ENCODE measurements at regions not wholly inside any gene's neighbourhood (a gene's known extent, or its start where the extent isn't known, plus 50 kb on each side); places are given as distances from the start of the nearest gene placed in this dataset.
A peak's percentile ranks its signal among the peaks of the same experiment; 100 is the strongest.
"Not testable (repeated sequence)": the region's sequence is repeated elsewhere in the genome, so short reads cannot be mapped to it uniquely, and the experiment has no call there.

DNA sequence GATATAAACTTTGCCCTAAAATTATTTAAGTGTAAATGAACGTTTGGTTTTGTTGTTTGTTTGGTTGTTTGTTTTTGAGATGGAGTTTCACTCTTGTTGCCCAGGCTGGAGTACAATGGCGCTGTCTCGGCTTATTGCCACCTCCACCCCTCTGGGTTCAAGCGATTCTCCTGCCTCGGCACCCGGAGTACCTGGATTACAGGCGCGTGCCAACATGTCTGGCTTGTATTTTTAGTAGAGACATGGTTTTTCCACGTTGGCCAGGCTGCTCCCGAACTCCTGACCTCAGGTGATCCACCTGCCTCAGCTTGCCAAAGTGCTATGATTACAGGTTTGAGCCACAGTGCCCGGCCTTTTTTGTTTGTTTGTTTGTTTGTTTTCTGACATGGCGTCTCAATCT lies 87.9 kb upstream of the CHD2 start:
- Histone ChIP-seq H3K4me3 (ENCODE audit: low read depth, low read length) (no peak overlapping the region), H3K4me1 (ENCODE audit: insufficient read depth) (no peaks in the 10 kb centered on the region), H3K27ac (ENCODE audit: low read depth) (no peak overlapping the region), H3K36me3 (ENCODE audit: insufficient read depth) (no peaks in the 10 kb centered on the region)
- WGBS, result 75% methylated on average over 12 of the region's 12 CpGs
- DNase-seq (ENCODE audit: extremely low spot score), result no peak

DNA sequence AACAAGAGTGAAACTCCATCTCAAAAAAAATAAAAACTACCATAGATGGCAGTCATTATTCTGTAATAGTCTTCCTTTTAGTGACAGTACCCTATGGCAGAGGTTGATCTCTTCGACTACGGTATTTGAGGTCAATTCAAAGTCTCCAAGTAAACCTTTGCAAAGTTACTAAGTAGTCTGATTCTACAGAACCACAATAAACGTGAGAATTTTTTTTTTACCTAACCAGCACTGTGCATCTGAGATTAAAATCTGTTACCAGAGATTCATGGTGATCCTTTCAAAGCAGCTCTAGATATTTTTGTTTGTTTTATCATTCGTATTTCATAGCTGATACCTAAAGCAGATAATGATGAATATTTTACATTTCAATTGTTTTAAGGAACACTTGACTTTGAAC lies 86.6 kb upstream of the CHD2 start:
- no peak for DNase-seq (ENCODE audit: extremely low spot score)
- Histone ChIP-seq H3K27ac (ENCODE audit: low read depth) (no peak overlapping the region), H3K4me3 (ENCODE audit: low read depth, low read length) (no peak overlapping the region), H3K4me1 (ENCODE audit: insufficient read depth) (no peaks in the 10 kb centered on the region), H3K36me3 (ENCODE audit: insufficient read depth) (no peaks in the 10 kb centered on the region)
- WGBS, result 71% methylated on average over 4 of the region's 4 CpGs

DNA sequence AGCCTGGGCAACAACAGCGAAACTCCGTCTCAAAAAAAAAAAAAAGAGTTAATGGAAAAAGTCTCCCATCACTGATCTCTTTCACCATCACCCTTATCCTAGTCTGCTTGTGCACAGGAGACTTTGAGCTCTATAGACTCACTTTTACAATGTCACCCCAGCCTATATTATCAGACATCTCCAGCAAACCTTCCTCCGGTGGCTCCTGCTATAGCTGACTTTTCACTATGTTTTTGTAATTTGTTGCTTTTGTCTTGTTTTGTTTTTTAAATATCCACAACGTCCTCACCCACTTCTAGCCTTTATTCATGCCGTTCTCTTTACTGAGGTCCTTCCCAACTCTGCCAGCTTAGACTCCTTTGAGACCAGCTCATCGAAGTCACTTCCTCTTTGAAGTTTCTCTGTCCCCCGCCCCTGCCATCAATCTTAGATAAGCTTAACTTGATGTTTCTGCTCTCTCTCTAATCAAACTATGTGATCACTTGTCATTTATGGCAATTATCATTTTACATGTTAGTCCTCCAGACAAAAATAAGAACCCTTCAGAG lies 82.7 kb upstream of the CHD2 start:
- 63% methylated on average over 7 of the region's 7 CpGs for WGBS
- H3K27ac ChIP-seq (ENCODE audit: low read depth), result no peak overlapping the region
- no peak for DNase-seq (ENCODE audit: extremely low spot score)
- no peaks in the 10 kb centered on the region for H3K36me3 ChIP-seq (ENCODE audit: insufficient read depth)
- no peaks in the 10 kb centered on the region for H3K4me1 ChIP-seq (ENCODE audit: insufficient read depth)
- no peak overlapping the region for H3K4me3 ChIP-seq (ENCODE audit: low read depth, low read length)

DNA sequence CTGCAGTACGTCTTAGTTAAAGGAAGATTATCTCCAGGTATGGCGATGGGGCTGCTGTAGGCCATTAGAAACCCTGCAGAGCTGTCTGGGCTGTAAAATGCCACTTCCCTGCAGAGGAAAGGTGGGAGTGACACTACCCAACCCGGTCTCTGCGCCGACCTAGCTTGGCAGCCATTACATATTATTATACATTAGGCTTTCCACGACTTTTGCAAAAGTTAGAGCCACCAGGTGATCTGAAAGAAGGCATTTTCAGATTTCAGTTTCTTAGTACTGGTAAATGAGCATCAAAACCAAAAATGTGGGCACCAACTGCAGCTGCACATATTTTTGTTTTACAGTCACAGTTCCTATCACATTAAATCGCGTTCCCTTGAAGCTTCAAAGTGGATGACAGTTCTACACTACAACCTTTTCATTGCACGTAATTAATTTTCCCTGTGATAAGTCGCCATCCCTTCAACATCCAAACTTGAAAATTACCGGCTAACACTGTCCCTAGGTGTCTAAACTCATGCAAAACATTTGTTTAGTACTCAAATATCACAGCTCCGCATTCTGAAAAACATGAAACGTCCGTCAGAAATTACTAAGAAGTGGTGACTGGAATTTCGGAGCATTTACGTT lies 81.4 kb upstream of the CHD2 start:
- no peak overlapping the region for H3K4me3 ChIP-seq (ENCODE audit: low read depth, low read length)

DNA sequence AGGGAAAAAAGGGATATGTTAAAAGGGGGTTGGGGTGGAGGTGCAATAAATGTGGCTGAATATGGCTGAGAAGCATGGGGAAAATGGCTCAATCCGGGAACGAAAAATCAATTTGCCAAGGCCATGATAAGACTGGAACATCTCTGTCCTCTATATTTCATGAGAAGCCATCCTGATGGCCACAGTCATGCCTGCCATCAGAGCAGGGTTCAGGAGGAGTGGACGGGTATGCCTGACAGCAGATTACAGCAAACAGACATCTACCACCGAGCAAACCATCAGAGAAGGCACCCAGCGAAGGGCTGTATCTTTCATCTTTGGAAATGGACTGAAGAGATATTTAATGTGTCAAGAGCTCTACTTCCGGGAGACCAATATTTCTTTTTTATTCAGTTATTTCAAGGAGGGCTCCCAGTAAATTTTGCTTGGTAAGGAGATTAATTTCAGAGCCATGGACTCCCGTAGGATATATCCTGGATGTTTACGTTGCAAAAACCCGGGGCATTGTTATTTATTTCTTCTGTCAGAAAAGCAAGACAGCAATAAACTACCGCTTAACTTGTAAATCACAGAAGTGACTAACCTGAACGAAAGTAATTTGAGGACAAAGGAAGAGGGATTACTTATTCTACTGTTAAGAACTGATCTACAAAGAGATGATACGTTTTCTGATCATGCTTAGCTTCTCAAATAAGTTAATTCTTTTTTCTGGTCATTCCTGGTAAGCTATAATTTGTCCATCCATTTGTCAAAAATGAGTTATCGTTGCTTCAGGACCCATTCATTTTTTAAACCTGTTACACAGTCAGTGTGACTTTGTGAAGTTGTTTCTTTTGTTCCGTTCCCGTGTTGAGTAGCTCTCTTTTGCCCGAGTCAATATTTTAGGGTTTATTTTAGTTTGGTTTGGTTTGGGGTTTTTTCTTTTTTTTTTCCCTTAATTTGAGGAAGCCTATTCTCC lies 80.6 kb upstream of the CHD2 start:
- Histone ChIP-seq H3K4me1 (ENCODE audit: insufficient read depth) (no peaks in the 10 kb centered on the region), H3K36me3 (ENCODE audit: insufficient read depth) (no peaks in the 10 kb centered on the region), H3K27ac (ENCODE audit: low read depth) (peak overlapping the region; percentile 82), H3K4me3 (ENCODE audit: low read depth, low read length) (peak overlapping the region; percentile 39)
- no peak for DNase-seq (ENCODE audit: extremely low spot score)
- 25% methylated on average over 16 of the region's 16 CpGs for WGBS

More for the DNA sequence above, 81.4 kb upstream of the CHD2 start:
- H3K36me3 ChIP-seq (ENCODE audit: insufficient read depth), result no peaks in the 10 kb centered on the region
- H3K27ac ChIP-seq (ENCODE audit: low read depth), result peak overlapping the region; percentile 15
- H3K4me1 ChIP-seq (ENCODE audit: insufficient read depth), result no peaks in the 10 kb centered on the region
- no peak for DNase-seq (ENCODE audit: extremely low spot score)
- WGBS, result 65% methylated on average over 16 of the region's 16 CpGs

DNA sequence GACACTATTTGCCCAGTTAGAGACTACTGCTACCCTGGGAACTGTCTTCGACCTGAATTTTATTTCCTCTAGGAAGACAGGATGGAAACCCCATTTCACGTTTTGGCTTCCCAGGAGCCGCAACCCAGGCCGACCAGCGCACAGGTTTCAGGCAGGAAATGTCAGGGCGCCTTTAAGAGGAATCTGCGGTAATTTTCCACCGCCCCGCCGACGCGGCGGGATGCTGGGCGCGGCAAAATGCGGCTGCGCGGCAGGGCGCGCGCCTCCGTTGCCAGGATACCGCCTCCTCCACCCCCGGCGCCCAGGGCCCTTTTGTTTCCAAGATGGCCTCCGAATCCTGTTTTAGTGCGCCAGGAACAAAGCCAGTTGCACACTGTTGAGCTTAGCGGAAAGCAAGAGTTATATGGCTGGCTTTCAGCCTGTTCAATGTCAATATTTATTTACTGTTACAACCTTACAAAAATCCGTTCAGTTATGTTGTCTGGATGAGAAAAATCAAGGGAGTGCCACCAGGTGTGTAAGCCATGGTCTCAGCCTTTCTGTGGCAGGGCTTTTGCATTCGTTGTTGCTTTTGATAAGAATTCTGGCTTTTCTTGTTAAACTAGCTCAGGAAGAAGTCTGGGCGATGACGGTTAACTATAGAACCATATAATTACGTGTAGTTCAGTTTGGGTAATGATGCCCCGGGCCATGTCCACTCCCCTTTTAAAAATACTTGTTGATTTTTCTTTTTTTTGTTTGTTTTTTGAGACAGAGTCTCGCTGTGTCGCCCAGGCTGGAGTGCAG lies 79.7 kb upstream of the CHD2 start:
- Histone ChIP-seq H3K4me3 (ENCODE audit: low read depth, low read length) (peak overlapping the region; percentile 39), H3K27ac (ENCODE audit: low read depth) (peak overlapping the region; percentile 82), H3K4me1 (ENCODE audit: insufficient read depth) (no peaks in the 10 kb centered on the region), H3K36me3 (ENCODE audit: insufficient read depth) (no peaks in the 10 kb centered on the region)
- 12% methylated on average over 36 of the region's 36 CpGs for WGBS
- peak; percentile 90 for DNase-seq (ENCODE audit: extremely low spot score)

DNA sequence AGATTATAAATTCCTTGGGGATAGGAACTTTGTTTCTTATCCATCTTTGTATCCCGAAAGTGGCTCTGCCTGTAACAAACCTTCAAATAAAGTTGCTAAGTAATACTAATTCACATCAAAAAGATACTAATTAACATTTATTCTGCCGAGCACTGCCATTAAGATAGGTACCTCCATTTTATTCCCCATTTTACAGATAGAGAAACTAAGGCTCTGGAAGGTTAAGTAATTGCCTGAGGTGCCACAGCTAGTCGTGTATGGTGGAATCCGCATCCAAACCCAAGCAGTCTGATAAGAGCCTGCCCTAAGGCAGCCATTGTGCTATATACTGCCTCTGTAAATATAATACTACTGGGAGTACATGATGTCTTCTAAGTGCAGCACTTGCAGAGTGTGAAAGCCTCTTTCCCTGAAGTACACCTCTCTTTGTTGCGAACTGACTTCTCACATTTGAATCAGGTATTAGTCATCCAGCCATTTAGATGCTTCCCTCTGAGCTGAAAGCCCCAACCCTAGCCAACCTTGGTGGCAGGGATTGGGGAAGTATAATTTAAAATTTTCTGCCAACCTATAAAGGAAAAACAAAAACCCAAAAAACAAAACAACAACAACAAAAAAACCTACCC lies 78.5 kb upstream of the CHD2 start:
- 88% methylated on average over 5 of the region's 5 CpGs for WGBS

DNA sequence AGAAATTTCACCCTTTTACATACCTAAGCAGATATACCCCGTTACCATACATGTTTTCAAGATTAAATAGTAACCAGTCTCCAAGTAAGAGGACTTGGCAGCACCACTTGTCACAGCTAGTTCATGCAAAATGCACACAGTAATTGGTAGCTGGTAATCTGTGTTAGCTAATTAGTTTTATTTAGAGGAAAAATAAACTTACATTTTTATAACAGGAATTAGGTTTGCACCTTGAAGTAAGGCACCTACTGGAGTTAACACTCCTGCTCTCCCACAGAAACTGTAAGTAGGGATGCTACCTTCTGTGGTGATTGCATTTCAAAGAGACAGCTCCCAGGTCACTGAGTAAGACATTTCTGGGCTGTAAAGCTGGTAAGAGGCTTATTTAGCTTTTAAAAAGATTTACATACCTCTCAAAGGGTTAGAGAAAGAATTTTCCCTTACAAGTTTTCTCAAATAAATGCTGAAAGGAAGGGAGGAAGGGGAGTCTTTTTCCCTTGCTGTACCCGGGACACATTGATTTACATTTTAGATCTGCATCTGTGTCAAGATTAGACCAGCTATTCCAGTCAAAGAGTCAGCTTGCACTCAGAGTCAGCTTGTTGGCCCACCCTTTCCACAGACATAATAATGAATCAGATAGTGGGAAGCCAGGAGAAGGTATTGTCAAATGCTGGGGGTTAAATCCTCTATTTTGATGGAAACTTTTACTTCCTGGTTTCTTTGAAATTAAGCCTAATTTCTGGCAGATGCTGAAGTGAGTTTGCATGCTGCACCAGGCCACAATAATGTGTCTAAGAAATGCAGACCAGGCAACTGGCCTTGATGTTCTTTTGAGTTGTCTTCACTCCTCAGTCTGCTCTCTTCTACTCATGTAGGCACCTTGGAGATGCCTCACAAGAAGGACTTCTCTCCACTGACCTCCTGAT lies 77.6 kb upstream of the CHD2 start:
- WGBS, result 36% methylated on average over 2 of the region's 2 CpGs
- Histone ChIP-seq H3K4me3 (ENCODE audit: low read depth, low read length) (no peak overlapping the region), H3K36me3 (ENCODE audit: insufficient read depth) (no peaks in the 10 kb centered on the region), H3K27ac (ENCODE audit: low read depth) (no peak overlapping the region), H3K4me1 (ENCODE audit: insufficient read depth) (no peaks in the 10 kb centered on the region)
- no peak for DNase-seq (ENCODE audit: extremely low spot score)

More for the DNA sequence above, 78.5 kb upstream of the CHD2 start:
- no peak overlapping the region for H3K27ac ChIP-seq (ENCODE audit: low read depth)
- no peak for DNase-seq (ENCODE audit: extremely low spot score)
- no peaks in the 10 kb centered on the region for H3K4me1 ChIP-seq (ENCODE audit: insufficient read depth)
- no peak overlapping the region for H3K4me3 ChIP-seq (ENCODE audit: low read depth, low read length)
- no peaks in the 10 kb centered on the region for H3K36me3 ChIP-seq (ENCODE audit: insufficient read depth)

DNA sequence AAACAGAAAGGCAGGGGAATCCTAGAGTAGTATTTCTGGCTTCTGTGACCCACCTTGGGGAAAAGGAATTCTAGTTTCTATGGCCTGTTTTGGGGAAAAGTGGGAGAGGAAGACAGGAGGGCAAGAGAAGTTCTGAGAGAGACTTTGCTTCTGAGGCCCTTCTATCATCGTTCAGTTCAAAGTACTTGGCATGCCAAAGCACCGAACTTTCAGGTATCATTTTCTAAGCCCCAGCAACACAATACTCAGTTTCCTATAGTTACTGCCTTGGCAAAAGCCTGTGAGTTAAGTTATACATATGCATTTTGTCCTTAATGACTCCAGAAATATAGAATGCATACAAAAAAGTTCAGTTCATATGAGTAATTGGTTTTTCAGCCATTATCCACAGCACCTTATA lies 74.1 kb upstream of the CHD2 start:
- no peak for DNase-seq (ENCODE audit: extremely low spot score)
- H3K27ac ChIP-seq (ENCODE audit: low read depth), result no peak overlapping the region
- 84% methylated on average over 2 of the region's 2 CpGs for WGBS

DNA sequence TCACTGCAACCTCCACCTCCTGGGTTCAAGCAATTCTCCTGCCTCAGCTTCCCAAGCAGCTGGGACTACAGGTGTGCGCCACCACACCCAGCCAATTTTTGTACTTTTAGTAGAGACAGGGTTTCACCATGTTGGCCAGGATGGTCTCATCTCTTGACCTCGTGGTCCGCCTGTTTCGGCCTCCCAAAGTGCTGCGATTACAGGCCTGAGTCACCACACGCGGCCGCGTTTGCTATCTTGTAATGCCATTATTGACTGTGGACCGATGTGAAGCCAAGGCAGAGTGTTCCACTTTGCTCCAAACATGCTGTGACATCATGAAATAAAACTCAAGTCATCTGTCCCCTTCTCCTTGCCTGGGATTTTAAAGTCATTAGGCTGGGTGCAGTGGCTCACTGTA lies 72.1 kb upstream of the CHD2 start:
- not testable (repeated sequence) for H3K27ac ChIP-seq (ENCODE audit: low read depth); H3K4me1 ChIP-seq (ENCODE audit: insufficient read depth); DNase-seq (ENCODE audit: extremely low spot score); H3K4me3 ChIP-seq (ENCODE audit: low read depth, low read length); H3K36me3 ChIP-seq (ENCODE audit: insufficient read depth)
- 97% methylated on average over 10 of the region's 10 CpGs for WGBS

More for the DNA sequence above, 74.1 kb upstream of the CHD2 start:
- Histone ChIP-seq H3K4me1 (ENCODE audit: insufficient read depth) (no peaks in the 10 kb centered on the region), H3K36me3 (ENCODE audit: insufficient read depth) (no peaks in the 10 kb centered on the region), H3K4me3 (ENCODE audit: low read depth, low read length) (no peak overlapping the region)

DNA sequence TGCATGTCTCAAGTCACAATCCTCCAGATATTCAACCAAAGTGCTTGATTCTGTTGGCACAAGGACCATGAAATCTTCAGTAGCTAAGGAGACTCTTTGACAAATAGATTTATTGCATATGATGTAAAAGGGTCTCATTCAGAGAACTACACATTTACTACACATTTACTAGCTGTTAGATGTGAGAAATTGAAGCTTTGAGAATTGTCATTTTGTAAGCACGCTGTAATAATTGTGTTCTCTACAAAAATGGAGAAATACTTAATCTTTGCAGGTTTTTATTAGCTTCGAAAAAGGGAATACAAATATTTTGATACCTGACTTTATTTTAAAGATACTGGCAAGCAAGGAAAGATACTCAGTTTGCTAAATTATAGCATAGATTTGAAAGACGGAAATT lies 70.2 kb upstream of the CHD2 start:
- DNase-seq (ENCODE audit: extremely low spot score), result no peak
- no peaks in the 10 kb centered on the region for H3K36me3 ChIP-seq (ENCODE audit: insufficient read depth)
- H3K27ac ChIP-seq (ENCODE audit: low read depth), result no peak overlapping the region
- H3K4me1 ChIP-seq (ENCODE audit: insufficient read depth), result no peaks in the 10 kb centered on the region
- no peak overlapping the region for H3K4me3 ChIP-seq (ENCODE audit: low read depth, low read length)
- 94% methylated on average over 3 of the region's 3 CpGs for WGBS

DNA sequence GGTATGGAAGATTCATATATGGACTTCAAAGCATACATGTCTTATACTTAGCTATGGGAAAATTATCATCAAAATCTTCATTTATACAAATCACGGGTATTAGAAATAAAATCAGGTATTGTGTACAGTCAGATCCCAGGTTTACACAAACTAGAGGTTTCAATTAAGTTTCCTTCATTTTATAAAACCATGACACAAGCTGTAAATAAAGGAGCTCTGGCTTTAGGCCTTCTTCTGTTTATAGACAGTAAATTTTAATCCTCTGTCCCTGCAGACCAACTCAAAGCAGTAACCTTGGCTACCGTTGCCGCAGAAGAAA lies 68.8 kb upstream of the CHD2 start:
- WGBS, result 10% methylated on average over 3 of the region's 3 CpGs
- Histone ChIP-seq H3K27ac (ENCODE audit: low read depth) (peak overlapping the region; percentile 88), H3K4me1 (ENCODE audit: insufficient read depth) (no peaks in the 10 kb centered on the region), H3K4me3 (ENCODE audit: low read depth, low read length) (peak overlapping the region; percentile 20), H3K36me3 (ENCODE audit: insufficient read depth) (no peaks in the 10 kb centered on the region)
- DNase-seq (ENCODE audit: extremely low spot score), result no peak
